GM12878 (cell line): ENCODE measurements at regions not wholly inside any gene's neighbourhood (a gene's known extent, or its start where the extent isn't known, plus 50 kb on each side); places are given as distances from the start of the nearest gene placed in this dataset.

Experiments used
- BHLHE40 ChIP-seq, 2 experiments: fragments of 450-650 bp in 1 of 2; IDR thresholded peaks; 2 replicates each; pipeline ENCODE4 v1.6.1; 2011 to 2017; ENCODE audit warnings: low read depth in 2 of 2, borderline replicate concordance in 1 of 2, improper control_type of control experiment in 1 of 2, low read length in 1 of 2, mild to moderate bottlenecking in 1 of 2
- BRCA1 ChIP-seq: IDR thresholded peaks from 2 replicates; pipeline ENCODE4 v1.6.1; 2011; ENCODE audit warnings: low read depth, low read length, improper control_type of control experiment
- CEBPZ ChIP-seq: fragments of 150-350 bp; IDR thresholded peaks from 2 replicates; pipeline ENCODE4 v1.6.1; 2016; ENCODE audit warnings: low read depth, low read length
- CREM ChIP-seq: IDR thresholded peaks from 2 replicates; pipeline ENCODE4 v1.6.1; 2014; ENCODE audit warnings: antibody characterized with exemption, low read depth
- E4F1 ChIP-seq: fragments of 450-650 bp; IDR thresholded peaks from 2 replicates; pipeline ENCODE4 v1.6.1; 2018; ENCODE audit warnings: borderline replicate concordance, mild to moderate bottlenecking; ENCODE audit not compliant: partially characterized antibody
- EGR1 ChIP-seq, 2 experiments: IDR thresholded peaks; 1 replicate in 1 of 2; 2 replicates in 1 of 2; pipeline ENCODE4 v1.6.1; 2011 to 2012; ENCODE audit warnings: low read depth in 2 of 2, low read length in 2 of 2, borderline replicate concordance in 1 of 2, mild to moderate bottlenecking in 1 of 2, moderate library complexity in 1 of 2
- EP300 ChIP-seq, 2 experiments: fragments of 150-350 bp in 1 of 2; IDR thresholded peaks; 2 replicates each; pipeline ENCODE4 v1.6.1; 2011 to 2012; ENCODE audit warnings: low read depth in 2 of 2, low read length in 2 of 2, borderline replicate concordance in 1 of 2, improper control_type of control experiment in 1 of 2, inconsistent platforms in 1 of 2; ENCODE audit not compliant: control insufficient read depth in 1 of 2
- FOXK2 ChIP-seq: fragments of 450-650 bp; IDR thresholded peaks from 2 replicates; pipeline ENCODE4 v1.6.1; 2017; ENCODE audit warnings: mild to moderate bottlenecking, moderate library complexity
- IRF3 ChIP-seq: fragments of 450-650 bp; IDR thresholded peaks from 2 replicates; pipeline ENCODE4 v1.6.1; 2014; ENCODE audit warnings: mild to moderate bottlenecking
- KLF5 ChIP-seq: fragments of 450-650 bp; IDR thresholded peaks from 2 replicates; pipeline ENCODE4 v1.6.1; 2014; ENCODE audit warnings: mild to moderate bottlenecking; ENCODE audit not compliant: partially characterized antibody
- MTA3 ChIP-seq: IDR thresholded peaks from 2 replicates; pipeline ENCODE4 v1.6.1; 2012; ENCODE audit warnings: low read length, inconsistent platforms, borderline replicate concordance
- MXI1 ChIP-seq: fragments of 150-350 bp; IDR thresholded peaks from 2 replicates; pipeline ENCODE4 v1.6.1; 2011; ENCODE audit warnings: low read depth, mild to moderate bottlenecking, inconsistent platforms, low read length, improper control_type of control experiment
- PML ChIP-seq: IDR thresholded peaks from 2 replicates; pipeline ENCODE4 v1.6.1; 2012; ENCODE audit warnings: low read length, inconsistent platforms
- POU2F2 ChIP-seq: IDR thresholded peaks from 3 replicates; pipeline ENCODE4 v1.6.1; 2011; ENCODE audit warnings: low read depth, mild to moderate bottlenecking, low read length, borderline replicate concordance
- SUPT20H ChIP-seq: IDR thresholded peaks from 2 replicates; pipeline ENCODE4 v1.6.1; 2011; ENCODE audit warnings: low read depth, mild to moderate bottlenecking, low read length, moderate library complexity, borderline replicate concordance; ENCODE audit not compliant: control insufficient read depth
- ZNF687 ChIP-seq: fragments of 450-650 bp; IDR thresholded peaks from 2 replicates; pipeline ENCODE4 v1.6.1; 2017; ENCODE audit warnings: mild to moderate bottlenecking, moderate library complexity

- TF ChIP-seq FOXK2 (no peak), CREM (no peak; the same call in 1 of the 2 replicates), PML (no peak; the same call in 1 of the 2 replicates), MTA3 (no peak), KLF5 (no peak), EP300 (IDR thresholded peaks at IDR 0.05; ENCODE audit: borderline replicate concordance in 1 of 2, control insufficient read depth in 1 of 2, low read depth in 2 of 2, low read length in 2 of 2) (peak in 1 of 2 experiments; percentile 80; a peak in 2 of 4 replicates), ZNF687 (no peak), BHLHE40 (IDR thresholded peaks at IDR 0.05; ENCODE audit: borderline replicate concordance in 1 of 2, low read depth in 2 of 2, low read length in 1 of 2) (peak; percentile 96 to 98), E4F1 (no peak), MXI1 (no peak), IRF3 (no peak), SUPT20H (no peak), CEBPZ (no peak), POU2F2 (no peak), BRCA1 (no peak), EGR1 (IDR thresholded peaks at IDR 0.05; ENCODE audit: borderline replicate concordance in 1 of 2, low read depth in 2 of 2, low read length in 2 of 2) (no peak)
- TF ChIP-seq, all 136 proteins: peak for 26
These were observed 70.2 kb upstream of the CCDC71L start (continued) for GRCh38 chr7:106731187-106731586.
